GM12891 (cell line): ENCODE measurements at regions not wholly inside any gene's neighbourhood (a gene's known extent, or its start where the extent isn't known, plus 50 kb on each side); places are given as distances from the start of the nearest gene placed in this dataset.

ENCODE experiments used
- DNase-seq: peaks from one replicate; pipeline ENCODE4 v3.0.0; 2011; ENCODE audit warnings: low spot score; ENCODE audit not compliant: insufficient read length
- FAIRE-seq: peaks from 2 replicates; lab custom pipeline; 2011; peaks lifted over from hg19 to GRCh38; lab: Jason Lieb, UNC
- PAX5 ChIP-seq: IDR thresholded peaks from 2 replicates; pipeline ENCODE4 v1.6.1; 2011; ENCODE audit warnings: low read length, moderate library complexity, mild to moderate bottlenecking; ENCODE audit not compliant: insufficient read depth, severe bottlenecking
- POLR2A ChIP-seq: IDR thresholded peaks from 2 replicates; pipeline ENCODE4 v1.6.1; 2011; ENCODE audit warnings: low read depth, low read length, control low read depth
- POLR2AphosphoS5 ChIP-seq: IDR thresholded peaks from 2 replicates; pipeline ENCODE4 v1.6.1; 2011; ENCODE audit warnings: low read depth, low read length, control low read depth
- POU2F2 ChIP-seq: IDR thresholded peaks from 2 replicates; pipeline ENCODE4 v1.6.1; 2011; ENCODE audit warnings: low read depth, mild to moderate bottlenecking, control low read depth, low read length, moderate library complexity
- SPI1 ChIP-seq: IDR thresholded peaks from 2 replicates; pipeline ENCODE4 v1.6.1; 2011; ENCODE audit warnings: low read depth, low read length, control low read depth
- TAF1 ChIP-seq: IDR thresholded peaks from 2 replicates; pipeline ENCODE4 v1.6.1; 2011; ENCODE audit warnings: low read depth, low read length, control low read depth

DNA sequence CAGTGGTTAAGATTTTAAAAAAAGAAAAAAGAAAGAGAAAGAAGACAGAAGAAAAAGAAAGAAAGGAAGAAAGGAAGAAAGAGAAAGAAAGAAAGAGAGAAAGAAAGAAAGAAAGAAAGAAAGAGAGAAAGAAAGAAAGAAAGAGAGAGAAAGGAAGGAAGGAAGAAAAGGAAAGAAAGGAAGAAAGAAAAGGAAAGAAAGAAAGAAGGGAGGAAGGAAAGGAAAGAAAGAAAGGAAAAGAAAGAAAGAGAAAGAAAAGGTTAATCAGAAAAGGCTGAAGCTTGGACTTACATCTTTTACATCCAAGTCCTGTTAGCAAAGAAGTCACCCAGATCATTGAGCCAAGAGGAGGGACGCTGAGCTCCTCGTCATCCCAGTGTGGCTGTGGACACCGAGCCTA, 70.0 kb downstream of the IRX2 start:
- TF ChIP-seq SPI1: no peak
- no peak for TF ChIP-seq POLR2A
- no peak for TF ChIP-seq PAX5
- DNase-seq (no peak), FAIRE-seq (no peak)

DNA sequence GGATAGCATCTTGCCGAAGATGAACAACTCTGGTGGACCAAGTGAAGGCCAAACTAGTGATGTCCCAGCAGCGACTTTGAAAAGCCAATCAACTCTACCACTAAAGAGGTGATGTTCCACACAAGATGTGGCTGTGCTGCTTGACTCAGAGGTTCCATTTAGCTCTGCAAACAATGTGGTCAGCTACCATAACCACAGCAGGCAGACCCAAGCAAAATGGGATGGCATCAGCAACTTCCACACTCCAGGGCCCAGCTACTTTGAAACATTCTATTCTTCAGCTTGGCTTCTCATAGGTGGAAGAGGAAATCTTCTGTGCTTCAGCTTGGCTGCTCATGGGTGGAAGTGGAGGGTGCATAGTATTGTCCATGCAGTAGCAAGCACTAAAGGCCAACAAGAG, 70.5 kb downstream of the IRX2 start:
- DNase-seq (no peak), FAIRE-seq (no peak)
- TF ChIP-seq PAX5: no peak
- no peak for TF ChIP-seq POLR2A
- no peak for TF ChIP-seq SPI1
- TF ChIP-seq TAF1: no peak
- TF ChIP-seq POU2F2: no peak
- no peak for TF ChIP-seq POLR2AphosphoS5

- DNase-seq (no peak), FAIRE-seq (peak; percentile 20)
- no peak for TF ChIP-seq POLR2AphosphoS5
- TF ChIP-seq PAX5: no peak
- no peak for TF ChIP-seq TAF1
- no peak for TF ChIP-seq POLR2A
- TF ChIP-seq POU2F2: no peak
- TF ChIP-seq SPI1: no peak
These were observed 73.8 kb downstream of the IRX2 start for GRCh38 chr5:2677689-2678088.

- DNase-seq (no peak), FAIRE-seq (no peak)
- no peak for TF ChIP-seq POU2F2
These were observed 75.9 kb downstream of the IRX2 start for GRCh38 chr5:2675548-2675947.

- FAIRE-seq: no peak
- DNase-seq: no peak
- TF ChIP-seq PAX5: no peak
- TF ChIP-seq SPI1: no peak
- no peak for TF ChIP-seq POLR2AphosphoS5
- TF ChIP-seq POU2F2: no peak
- no peak for TF ChIP-seq TAF1
- no peak for TF ChIP-seq POLR2A
These were observed 77.0 kb downstream of the IRX2 start for GRCh38 chr5:2674456-2674855.

- DNase-seq (no peak), FAIRE-seq (no peak)
- no peak for TF ChIP-seq POU2F2
- TF ChIP-seq PAX5: no peak
- no peak for TF ChIP-seq TAF1
- no peak for TF ChIP-seq POLR2AphosphoS5
These were observed 80.5 kb downstream of the IRX2 start for GRCh38 chr5:2670940-2671339.

DNA sequence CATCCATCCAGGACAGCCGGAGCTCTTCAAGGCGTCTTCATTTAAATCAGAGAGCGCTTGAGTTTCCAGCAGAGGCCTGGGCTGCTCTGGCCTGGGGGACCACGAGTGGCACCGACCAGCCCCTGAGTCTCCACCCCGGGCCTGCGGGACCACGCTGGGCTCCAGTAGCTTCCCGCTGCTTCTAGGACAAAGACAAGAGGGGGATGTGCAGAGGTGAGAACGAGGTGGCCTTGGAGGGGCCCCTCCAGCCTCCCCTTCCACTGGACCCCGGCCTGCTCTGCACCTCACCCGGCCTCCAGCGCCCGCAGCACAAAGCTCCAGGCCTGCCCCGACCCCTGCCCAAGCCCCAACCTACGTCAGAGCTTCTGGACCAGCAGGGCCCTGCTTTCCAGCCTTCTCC, 81.6 kb downstream of the IRX2 start:
- DNase-seq: no peak
- no peak for TF ChIP-seq POU2F2
- TF ChIP-seq POLR2A: no peak
- TF ChIP-seq TAF1: no peak
- no peak for TF ChIP-seq SPI1
- no peak for TF ChIP-seq PAX5
- TF ChIP-seq POLR2AphosphoS5: no peak
- no peak for FAIRE-seq

GRCh38 chr5:2669259-2669658, 82.2 kb downstream of the IRX2 start:
- DNase-seq (no peak), FAIRE-seq (no peak)
- no peak for TF ChIP-seq SPI1
- no peak for TF ChIP-seq TAF1
- no peak for TF ChIP-seq POLR2A
- TF ChIP-seq POU2F2: no peak
- no peak for TF ChIP-seq POLR2AphosphoS5
- no peak for TF ChIP-seq PAX5

DNA sequence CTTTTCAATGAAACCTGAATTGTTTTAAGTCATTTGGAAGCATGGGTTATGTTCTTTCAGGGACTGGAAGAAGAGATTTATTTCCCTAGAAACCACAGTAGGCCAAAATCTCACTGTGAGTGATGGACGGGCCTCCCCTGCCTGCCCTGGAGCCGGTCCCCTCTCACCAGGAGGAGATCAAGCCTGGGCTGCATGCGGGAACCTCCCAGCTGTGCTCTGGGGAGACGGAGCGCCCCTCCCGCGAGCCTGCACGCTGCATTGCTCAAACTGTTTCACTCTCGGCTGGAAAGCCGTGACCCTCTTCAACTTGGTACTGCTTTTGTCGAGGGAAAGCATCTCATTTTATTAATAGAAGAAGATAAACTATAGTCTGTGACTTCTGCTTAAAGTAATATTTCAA, 85.4 kb downstream of the IRX2 start:
- no peak for FAIRE-seq
- DNase-seq: no peak
- TF ChIP-seq POU2F2: no peak
- no peak for TF ChIP-seq POLR2A
- no peak for TF ChIP-seq POLR2AphosphoS5
- no peak for TF ChIP-seq SPI1
- TF ChIP-seq TAF1: no peak
- no peak for TF ChIP-seq PAX5

DNA sequence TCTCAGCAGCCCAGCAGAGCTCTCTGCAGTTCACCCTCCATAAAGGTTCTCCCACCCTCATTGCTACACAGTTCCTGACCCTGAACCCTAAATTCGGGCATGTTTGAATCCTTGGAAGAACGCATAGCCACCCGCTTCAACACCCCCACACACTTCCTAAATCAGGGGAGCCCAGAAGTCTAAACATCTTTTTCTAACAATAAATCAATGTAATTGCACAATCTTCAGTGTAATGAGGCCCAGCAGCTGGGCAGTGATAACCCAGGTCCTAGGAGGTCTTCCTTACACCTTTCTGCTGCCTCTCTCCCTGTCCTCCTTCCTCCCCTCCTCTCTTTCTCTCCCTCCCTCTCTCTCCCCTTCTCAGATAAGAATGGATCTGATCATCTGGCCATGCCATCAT, 88.0 kb downstream of the IRX2 start:
- FAIRE-seq (no peak), DNase-seq (no peak)
- TF ChIP-seq SPI1: no peak
- no peak for TF ChIP-seq PAX5
- TF ChIP-seq POU2F2: no peak
- TF ChIP-seq POLR2A: no peak
- TF ChIP-seq TAF1: no peak
- TF ChIP-seq POLR2AphosphoS5: no peak
